HG03196 (cell line): ENCODE measurements at regions not wholly inside any gene's neighbourhood (a gene's known extent, or its start where the extent isn't known, plus 50 kb on each side); places are given as distances from the start of the nearest gene placed in this dataset.

Experiments
- ATAC-seq: cut with Tn5 transposase; IDR thresholded peaks from one replicate; pipeline ENCODE4 v1.9.1; 2021; ENCODE audit not compliant: unreplicated experiment

DNA sequence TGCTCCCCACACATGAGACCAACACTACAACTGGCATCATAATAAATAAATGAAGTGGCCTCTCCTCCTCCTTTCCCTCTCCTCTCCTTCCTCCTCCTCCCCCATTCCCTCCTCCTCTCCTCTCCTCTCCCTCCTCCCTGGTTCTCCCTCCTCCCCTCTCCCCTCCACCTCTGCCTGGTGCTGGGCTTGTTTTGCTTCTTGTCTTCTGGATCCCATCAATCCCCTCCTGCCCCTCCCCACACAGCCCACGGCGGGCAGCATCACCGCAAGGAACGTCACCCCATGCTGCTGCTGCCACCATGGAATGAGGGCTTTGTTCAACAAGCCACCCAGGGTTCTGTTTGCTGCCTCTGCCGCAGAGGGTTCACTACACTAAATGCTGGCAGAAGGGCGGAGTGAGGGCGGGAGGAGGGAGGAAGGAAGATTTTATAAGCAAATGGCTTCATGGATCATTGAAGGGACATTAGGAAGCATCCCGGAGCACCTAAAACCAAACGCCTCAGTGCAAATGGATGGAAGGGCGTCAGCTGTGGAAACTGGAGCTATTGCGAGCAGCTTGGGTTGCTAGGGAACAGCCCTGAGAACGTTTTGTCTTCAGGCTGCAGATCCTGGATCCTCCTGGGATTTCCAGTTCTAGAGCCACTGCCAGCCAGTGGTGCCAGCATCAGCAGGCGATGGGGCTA is 379.7 kb upstream of the ZMIZ1 start:
- no peak for ATAC-seq

DNA sequence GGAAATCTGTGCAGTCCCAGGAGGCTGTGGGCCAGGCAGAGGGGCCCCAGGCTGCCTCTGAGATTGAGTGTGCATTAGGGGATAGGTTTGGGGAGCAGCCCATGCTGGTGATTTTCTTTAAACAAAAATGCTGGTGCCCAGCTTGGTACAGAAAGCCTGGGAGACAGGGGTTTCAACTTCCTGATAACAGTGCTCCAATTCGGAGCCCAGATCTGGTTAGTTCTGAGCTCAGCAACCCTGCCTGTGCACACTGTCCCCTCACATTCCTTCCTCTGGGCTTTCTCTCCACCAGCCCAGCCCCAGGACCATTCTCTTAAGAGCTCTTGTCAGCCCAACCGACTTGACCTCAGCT is 379.2 kb upstream of the ZMIZ1 start:
- ATAC-seq = no peak

DNA sequence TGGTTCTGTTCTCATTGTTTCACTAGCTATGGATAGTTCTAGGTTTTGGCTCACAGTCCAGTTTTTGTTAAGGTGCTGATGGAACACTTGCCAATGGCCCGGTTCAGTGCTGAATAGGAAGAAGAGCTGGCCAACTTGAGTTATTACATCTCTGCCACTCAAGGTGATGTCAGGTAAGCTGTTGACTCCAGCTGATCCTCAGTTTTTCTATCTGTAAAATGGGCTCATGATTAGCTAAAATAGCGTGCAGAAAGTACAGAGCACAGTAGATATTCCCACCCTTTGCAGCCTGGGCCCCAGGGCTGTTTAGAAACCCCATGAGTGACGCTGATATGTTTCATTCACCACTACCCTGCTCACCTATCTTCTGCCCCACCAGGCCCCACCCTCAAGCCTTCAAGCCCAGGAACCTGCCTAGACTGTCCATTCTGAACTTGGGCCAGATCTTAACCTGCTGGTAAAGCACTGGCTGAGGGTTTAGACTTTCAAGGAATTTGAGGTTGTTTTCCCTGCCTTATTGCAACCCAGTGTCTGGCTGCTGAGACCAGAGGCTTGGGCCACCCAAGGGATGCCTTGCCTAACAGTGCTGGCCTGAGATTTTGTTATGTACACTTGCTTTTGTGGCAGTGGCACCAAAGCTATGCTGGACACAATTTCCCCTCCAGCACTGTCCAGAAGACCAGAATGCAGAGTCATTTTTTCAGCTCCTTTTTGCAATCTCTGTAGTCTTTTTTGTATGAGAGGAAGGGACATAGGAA is 378.2 kb upstream of the ZMIZ1 start:
- no peak for ATAC-seq

DNA sequence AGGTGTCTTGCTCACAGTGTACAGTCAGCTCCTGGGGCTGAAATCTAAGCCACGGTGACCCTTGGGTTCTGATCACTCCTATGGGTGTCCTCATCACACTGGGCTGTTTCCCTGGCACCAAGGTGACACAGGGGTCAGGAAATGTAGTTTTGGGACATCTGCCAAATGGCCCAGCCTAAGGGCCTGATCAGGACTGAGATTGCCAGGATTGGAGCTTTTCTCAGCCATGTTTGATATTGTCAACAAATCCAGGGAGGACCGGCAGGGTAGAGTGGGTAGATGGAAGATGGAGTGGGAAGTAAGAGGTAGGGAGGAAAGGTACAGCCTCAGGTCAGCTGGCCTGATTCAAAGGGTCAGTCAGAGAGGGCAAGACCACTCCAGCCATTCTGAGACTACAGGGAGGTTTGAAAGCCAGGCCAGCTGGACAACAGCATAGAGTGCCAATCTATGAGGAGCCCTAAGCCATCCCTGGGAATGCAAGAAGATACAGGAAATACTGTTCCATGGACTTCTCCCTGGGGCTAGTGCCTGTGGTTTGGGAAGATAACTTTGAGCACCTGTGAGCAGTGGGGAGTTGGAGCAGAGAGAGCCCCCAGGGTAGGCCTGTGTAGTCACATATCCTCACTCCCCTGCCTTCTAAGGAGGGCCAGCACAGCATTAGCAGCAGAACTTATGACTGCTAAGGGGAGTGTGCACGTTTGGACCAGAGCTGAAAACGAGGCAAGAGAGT is 377.3 kb upstream of the ZMIZ1 start:
- ATAC-seq = no peak

DNA sequence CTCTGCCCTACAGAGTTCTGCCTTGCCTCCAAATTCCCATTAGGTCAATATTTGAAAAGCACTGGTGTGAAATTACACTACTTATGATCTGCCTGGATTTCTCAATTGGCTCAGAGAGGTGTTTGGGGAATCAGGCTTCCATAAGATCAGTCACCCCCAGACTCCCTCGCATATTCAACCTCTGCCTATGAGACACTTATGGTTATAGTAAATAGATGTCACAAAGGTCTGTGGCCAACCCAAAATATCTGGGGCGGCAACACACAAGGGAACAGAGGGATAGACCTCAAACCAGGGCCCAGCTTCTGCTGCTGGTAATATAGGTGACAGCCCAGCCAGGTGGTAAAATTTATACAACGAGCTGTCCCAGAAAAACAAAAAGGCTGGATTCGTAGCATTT is 376.7 kb upstream of the ZMIZ1 start:
- no peak for ATAC-seq

DNA sequence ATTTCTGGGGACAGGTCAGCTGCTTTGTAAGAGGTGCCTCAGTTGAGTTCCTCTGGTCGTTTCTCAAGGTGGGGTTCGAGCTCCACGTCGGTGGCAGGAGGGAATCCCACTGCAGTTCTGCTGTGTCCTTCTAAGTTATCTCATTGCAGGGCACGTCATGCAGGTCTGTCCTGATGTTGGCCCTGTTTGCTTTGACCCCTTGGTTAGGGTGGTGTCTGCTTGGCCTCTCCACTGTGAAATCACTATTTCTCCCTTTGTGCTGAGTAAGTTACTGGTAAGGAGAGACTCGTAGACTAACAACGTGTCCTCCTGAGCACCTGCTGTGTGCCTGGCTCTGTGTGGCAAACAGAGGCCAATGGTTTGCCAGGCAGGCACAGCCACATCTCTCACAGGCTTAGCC is 372.9 kb upstream of the ZMIZ1 start:
- no peak for ATAC-seq

DNA sequence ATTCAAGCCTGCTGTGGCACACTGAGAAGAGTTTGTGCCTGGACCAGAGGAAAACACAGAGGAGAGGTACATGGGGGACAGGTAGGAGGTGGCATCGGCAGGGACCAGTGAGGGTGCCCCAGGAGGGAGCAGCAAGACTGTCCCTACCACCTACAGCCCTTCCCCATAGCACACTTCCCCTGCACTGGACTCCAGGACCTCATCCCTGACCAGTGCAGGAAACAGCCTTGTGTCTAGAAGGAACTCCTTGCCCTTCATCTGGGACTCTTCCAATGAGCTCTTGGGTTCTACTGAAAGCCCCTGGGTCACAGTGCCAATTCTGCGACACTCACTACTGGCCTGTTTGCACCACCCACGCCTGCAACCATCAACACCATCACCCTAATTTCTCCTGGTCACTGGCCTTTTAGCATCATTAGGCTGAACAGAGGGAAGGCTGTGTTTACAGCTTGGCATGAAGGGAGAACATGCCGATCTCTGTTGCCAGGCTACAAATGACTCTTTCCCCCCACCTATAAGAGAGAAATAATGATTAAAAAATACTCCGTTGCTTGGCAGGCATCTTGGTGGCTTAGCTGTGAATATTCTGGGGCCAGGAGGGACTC is 371.9 kb upstream of the ZMIZ1 start:
- no peak for ATAC-seq

DNA sequence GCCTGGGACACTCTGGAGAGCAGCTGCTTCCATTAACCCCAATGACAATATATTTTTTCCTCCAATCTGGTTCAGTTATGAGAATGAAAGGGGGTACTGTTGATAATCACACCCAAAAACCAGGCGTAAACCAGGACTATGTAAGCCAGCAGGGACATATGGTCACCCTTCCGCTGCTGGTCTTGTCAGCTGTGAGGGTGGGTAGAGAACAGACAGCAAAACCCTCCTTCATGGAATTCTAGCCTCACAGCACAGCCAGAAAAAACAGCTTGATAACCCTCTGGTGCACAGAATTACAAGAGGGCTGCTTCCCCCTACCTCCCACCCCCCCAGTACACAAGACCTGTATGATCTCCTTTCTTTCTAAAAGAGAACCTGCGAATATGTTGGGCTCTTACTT is 368.8 kb upstream of the ZMIZ1 start:
- no peak for ATAC-seq

DNA sequence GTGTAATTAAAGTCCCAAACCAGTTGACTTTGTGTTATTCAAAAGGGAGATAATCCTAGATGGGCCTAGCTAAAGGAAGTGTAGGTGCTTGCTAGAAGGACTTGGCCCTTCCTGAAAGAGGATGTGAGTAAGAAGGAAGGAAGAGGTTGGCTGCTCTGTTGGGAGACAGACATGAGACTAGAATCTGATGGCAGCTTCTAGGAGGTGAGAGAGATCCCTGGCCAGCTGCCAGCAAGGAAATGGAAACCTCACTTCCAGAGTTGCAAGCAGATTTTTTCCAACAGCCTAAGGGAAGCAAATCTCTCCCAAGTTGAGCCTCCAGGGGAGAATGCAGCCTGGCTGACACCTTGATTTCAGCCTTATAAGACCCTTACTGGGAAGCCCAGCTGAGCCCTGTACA is 368.4 kb upstream of the ZMIZ1 start:
- ATAC-seq = no peak

DNA sequence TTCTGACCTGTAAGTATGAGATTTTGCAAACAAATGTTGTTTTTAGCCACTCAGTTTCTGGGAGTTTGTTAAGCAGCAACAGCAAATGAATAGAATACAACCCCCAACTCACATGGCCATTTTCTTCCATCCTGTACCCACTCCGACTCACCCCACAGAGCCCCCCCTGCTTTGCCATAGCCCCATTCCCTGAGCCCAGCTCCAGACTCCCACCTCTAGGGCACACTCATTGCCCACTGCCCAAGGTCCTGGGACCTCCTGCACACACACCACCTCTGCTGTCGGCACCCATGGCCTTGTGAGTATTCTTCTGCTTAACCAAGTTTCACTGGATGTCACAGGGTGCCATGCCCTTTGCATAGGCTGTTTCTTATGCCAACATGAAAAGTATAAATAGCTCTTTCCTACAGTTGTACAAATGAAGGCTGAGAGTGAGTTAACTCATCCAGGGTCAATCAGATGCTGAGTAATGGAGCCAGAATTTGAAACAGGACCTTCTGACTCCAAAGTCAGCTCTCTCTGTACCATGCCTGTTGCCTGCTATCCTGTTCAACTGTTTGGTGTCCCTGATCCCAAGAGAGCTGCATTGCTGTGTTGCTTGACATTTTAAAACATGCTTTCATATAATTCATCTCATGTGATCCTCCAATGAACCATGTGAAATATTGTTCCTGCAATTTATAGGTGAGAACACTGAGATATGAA is 367.8 kb upstream of the ZMIZ1 start:
- no peak for ATAC-seq

DNA sequence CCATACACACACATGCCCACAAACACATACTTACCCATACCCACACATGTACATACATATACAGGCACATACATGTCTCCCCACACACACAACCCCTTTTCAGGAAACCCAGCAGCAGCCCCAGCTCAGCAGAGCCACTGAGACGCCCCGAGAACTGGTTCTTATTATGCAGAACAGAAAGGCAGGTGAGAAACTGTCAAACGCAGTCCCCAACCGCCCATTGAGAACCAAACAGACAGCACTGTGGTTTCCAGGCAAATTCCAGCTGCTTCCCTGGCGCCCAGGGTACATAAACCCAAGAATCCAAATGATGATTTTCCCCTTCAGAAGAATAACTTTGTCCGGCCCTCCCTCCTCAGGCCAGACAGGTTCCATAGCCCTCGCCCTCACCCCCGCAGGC is 366.6 kb upstream of the ZMIZ1 start:
- no peak for ATAC-seq

DNA sequence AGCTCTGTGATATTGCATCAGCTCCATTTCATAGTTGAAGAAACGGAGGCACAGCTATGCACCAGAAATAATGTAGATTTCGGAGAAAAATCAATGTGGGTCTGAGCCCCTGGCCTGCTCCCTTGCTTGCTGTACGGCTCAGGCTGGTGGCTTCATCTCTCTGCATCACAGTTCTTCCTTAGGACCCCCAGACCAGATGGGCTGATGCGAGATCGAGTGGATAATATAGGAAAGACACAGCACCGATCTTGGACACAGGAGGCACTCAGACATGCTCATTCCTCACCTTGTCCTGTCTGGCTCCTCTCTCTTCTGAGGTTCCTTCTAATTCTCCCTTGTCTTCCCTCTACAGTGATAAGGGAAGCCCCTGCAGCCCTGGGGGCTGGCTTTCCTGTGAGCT is 365.9 kb upstream of the ZMIZ1 start:
- no peak for ATAC-seq

DNA sequence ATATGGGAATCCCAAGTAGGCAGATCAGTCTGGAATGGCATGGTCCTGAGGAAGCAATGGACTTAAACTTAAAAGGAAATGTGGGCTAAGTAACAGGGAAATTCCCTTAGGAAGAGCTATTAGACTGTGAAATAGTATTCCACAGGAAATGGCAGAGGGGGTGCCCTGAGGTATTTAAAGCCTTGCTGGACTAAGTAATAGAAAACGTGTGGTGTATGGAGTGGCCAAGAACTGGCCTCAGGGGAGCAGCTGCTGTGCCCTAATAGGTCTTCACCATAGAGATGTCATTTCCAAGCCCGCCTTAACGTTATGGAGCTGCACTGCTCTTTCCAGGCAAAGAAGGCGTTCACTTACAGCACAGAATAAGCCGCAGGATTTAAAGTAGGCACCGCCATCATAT is 365.2 kb upstream of the ZMIZ1 start:
- ATAC-seq = no peak

DNA sequence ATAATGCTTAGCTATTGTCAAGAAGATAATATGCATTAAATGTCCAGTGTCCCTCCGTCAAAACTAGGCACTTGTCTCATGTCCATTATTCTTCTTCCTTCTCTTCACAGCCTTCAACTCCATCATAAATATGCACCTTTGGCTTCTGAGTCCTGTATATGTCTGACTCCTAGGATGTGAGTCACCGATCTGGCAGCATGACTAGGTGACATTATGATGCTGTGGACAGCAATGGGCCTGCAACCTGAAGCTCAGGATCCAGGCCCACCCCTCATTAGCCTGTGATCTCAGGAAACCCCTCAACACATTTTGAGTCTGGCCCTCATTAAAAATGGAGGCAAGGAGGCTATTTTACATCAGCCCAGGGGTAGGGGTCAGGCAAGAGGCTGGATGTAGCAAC is 362.5 kb upstream of the ZMIZ1 start:
- no peak for ATAC-seq

DNA sequence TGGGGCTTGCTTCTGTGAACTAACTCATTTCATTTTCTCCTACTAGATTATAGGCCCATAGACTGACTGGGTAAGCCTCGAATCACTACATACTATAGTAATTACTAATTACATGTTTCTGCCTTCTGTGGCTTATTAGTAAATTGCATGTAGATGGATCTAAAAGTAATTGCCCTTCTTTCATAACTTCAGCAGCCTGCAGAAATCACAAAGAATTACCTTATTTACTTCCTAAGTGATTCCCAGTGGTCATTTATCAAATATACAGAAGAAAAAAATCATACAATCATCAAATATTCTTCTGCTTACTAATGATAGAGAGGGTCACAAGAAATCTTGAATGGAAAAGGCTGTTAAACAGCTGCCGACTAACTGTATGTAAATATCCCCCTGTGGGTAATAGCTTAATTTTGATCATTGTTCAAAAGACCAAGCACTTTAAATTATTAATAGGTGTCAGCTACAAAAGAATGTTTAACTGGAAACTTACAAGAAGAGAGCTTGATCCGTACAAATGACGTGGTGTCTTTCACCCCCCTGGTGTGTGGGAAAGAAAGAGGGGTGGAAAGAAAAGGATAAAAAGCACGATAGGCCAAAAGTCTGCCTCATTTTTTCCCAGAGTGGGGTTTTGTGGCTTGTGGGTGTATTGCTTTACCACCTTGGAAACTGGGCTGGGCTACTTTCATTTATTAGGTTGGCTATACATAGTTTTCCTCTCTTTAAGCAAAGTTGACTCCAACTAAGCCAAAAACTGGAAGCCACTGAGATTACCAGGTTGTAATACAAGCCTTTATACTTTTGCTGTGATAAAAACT is 361.8 kb upstream of the ZMIZ1 start:
- no peak for ATAC-seq

DNA sequence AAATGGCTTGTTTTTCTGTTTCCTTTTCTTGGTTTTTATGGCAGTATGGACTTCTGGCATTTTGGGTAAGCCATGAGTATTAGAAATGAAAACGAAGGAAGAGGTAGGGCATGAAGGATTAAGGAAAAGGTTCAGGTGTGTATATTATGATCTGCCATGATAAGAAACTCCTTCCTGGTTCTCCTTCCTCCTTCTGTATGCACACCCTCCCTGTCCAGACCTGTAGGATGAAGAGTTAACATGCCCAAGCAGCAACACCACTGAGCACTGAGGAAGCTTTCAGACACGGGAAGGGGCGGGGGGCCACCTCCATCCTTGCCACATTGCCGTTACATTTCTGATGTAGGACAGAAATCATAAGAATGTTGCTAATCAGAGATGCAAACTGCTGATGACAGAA is 361.0 kb upstream of the ZMIZ1 start:
- no peak for ATAC-seq

DNA sequence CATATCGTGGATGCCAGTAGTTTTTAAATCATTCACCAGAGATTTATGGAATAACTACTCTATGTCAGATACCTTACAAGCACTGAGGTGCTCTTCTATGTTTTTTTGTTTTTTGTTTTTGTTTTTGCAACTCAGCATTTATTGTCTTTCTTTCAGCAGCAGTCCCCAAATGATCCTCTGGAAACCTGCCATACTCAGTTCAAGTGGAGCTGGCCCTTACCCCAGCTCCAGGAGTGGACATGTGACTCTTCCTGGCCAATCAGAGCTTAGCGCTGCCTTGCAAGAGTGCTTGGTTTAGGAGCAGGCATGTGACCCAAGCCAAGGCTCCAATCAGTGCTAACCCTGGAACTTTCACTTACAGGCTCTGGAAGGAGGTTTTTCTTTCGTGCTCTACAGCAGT is 356.6 kb upstream of the ZMIZ1 start:
- no peak for ATAC-seq

DNA sequence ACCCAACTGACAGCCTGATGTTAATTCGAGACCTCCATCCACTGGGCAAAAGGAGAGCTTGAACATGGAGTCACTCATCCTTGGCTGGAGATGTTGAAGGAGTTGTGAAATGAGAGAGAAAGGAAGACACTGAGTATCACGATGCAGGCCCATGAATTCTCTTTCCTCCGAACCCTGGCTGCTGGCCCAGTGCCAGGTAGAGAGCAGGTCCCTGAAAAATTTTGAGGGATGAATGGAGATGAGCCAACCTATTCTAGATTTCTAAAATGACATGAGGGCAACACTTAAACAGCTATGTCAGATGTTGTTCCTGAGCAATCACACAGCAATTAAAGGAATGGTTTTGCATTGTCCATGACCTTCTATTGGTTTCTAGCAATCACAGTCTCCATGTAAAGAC is 355.1 kb upstream of the ZMIZ1 start:
- no peak for ATAC-seq

DNA sequence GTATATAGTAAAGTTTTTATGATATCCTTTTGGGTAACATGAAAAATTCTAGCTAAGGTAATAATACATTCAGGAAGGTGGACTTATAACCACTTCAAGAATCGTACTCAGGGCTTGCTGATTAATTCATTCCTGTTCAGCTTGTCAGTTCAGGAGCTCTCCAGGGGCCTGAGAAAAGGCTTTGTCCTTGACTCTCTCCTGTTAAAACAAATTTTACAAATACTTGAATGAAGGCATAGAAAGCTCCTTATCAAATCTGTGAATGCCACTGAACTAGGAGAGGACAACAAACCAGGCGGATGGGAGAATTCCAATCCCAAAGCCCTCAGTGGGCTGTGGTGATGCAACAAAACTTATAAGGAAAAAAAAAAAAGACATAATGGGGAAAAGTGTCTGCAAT is 354.5 kb upstream of the ZMIZ1 start:
- no peak for ATAC-seq

DNA sequence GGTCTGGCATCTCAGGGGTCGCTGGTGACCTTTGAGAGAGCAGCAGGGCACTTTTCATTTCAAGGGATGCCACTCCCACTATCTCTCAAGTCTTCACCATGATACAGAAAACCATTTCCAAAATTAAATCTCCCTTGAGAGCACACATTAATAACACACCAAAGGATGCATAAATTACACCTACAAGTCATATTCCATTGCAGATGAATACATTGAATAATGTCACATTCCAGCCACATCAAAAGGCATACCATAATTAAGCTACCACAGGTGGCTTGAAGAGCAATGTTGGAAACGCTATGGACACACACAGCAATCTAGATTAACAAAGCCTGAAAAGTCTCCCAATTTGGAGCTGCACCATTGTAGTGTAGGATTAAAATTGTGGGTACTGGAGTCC is 353.3 kb upstream of the ZMIZ1 start:
- ATAC-seq = no peak
